ENCODE measurements at regions not wholly inside any gene's neighbourhood (a gene's known extent, or its start where the extent isn't known, plus 50 kb on each side); places are given as distances from the start of the nearest gene placed in this dataset.
"Not testable (repeated sequence)": the region's sequence is repeated elsewhere in the genome, so short reads cannot be mapped to it uniquely, and the experiment has no call there.

- DNase-seq = no peak
Measured at GRCh38 chr7:85287106-85287825, 100.4 kb upstream of the SEMA3D start.

- DNase-seq = no peak
Measured at GRCh38 chr7:85286446-85286845, 99.6 kb upstream of the SEMA3D start.

GRCh38 chr7:85285527-85285926 lies 98.7 kb upstream of the SEMA3D start:
- DNase-seq = no peak

- no peak for DNase-seq
Measured at GRCh38 chr7:85275204-85275603, 88.3 kb upstream of the SEMA3D start.

- DNase-seq = no peak
Measured at GRCh38 chr7:85274454-85274853, 87.6 kb upstream of the SEMA3D start.

- no peak for DNase-seq
Measured at GRCh38 chr7:85262891-85263290, 76.0 kb upstream of the SEMA3D start.

GRCh38 chr7:85261336-85261735 lies 74.5 kb upstream of the SEMA3D start:
- DNase-seq = no peak

GRCh38 chr7:85249787-85250186 lies 62.9 kb upstream of the SEMA3D start:
- DNase-seq = not testable (repeated sequence)

- no peak for DNase-seq
Measured at GRCh38 chr7:85239109-85239508, 52.3 kb upstream of the SEMA3D start.

- no peak for DNase-seq
Measured at GRCh38 chr7:85237721-85238120, 50.9 kb upstream of the SEMA3D start.

Data from NCI-H524 treated with DMSO at 0.1 percent for 48 hours (cell line).